HEK293 (cell line): ENCODE measurements at regions not wholly inside any gene's neighbourhood (a gene's known extent, or its start where the extent isn't known, plus 50 kb on each side); places are given as distances from the start of the nearest gene placed in this dataset.

Source experiments
- CTCF ChIA-PET: fragments of 350-600 bp; formaldehyde crosslinking; extraction: SDS; loops from one replicate; lab custom pipeline; 2021; ENCODE audit warnings: antibody characterized with exemption; lab: Yijun Ruan, JAX
- POLR2A ChIA-PET: fragments of 300-600 bp; formaldehyde crosslinking; extraction: SDS; loops from one replicate; lab custom pipeline; 2020; ENCODE audit warnings: antibody characterized with exemption, inconsistent platforms; lab: Yijun Ruan, JAX
- H3K27ac ChIP-seq: fragments of 200-500 bp; sonication (Bioruptor generic); 2 replicates; pipeline ENCODE4 v1.5.1; 2014; ENCODE audit warnings: low read depth, low read length, control low read depth, inconsistent platforms; ENCODE audit errors: extremely low read depth
- H3K36me3 ChIP-seq, 2 experiments: fragments of 200-500 bp in 1 of 2; sonication (Bioruptor generic) in 1 of 2; 1 replicate in 1 of 2; 2 replicates in 1 of 2; pipeline ENCODE4 v1.5.1; 2014 to 2017; ENCODE audit warnings: inconsistent platforms in 2 of 2, low read length in 2 of 2; ENCODE audit not compliant: control insufficient read depth in 2 of 2, insufficient read depth in 1 of 2
- H3K4me1 ChIP-seq: fragments of 200-500 bp; sonication (Bioruptor generic); 2 replicates; pipeline ENCODE4 v1.5.1; 2014; ENCODE audit warnings: mild to moderate bottlenecking, low read length, inconsistent platforms; ENCODE audit not compliant: control insufficient read depth, insufficient read depth
- H3K4me3 ChIP-seq: 2 replicates; pipeline ENCODE4 v1.5.1; 2011; ENCODE audit warnings: low read depth, mild to moderate bottlenecking, control low read depth, low read length, moderate library complexity
- H3K9me3 ChIP-seq: fragments of 200-500 bp; sonication (Bioruptor generic); 2 replicates; pipeline ENCODE4 v1.5.1; 2014; ENCODE audit warnings: low read depth, low read length, inconsistent platforms; ENCODE audit not compliant: control insufficient read depth, insufficient read depth
- BCL11B ChIP-seq: fragments of 450-650 bp; formaldehyde crosslinking; IDR thresholded peaks from 2 replicates; pipeline ENCODE4 v1.5.1; 2016; ENCODE audit warnings: low read depth, missing biosample characterization, missing genetic modification characterization
- FEZF1 ChIP-seq: fragments of 450-650 bp; formaldehyde crosslinking; IDR thresholded peaks from 2 replicates; pipeline ENCODE4 v1.5.1; 2016; ENCODE audit warnings: missing biosample characterization, missing genetic modification characterization
- PRDM1 ChIP-seq: fragments of 450-650 bp; formaldehyde crosslinking; IDR thresholded peaks from 2 replicates; pipeline ENCODE4; 2016; ENCODE audit warnings: missing biosample characterization, missing genetic modification characterization
- REST ChIP-seq: fragments of 450-650 bp; formaldehyde crosslinking; IDR thresholded peaks from 2 replicates; pipeline ENCODE4 v1.5.1; 2016; ENCODE audit warnings: missing biosample characterization, missing genetic modification characterization
- TCF7L2 ChIP-seq: IDR thresholded peaks from 2 replicates; pipeline ENCODE4 v1.6.1; 2011; ENCODE audit warnings: low read depth, mild to moderate bottlenecking, inconsistent platforms, low read length, moderate library complexity, borderline replicate concordance
- ZBTB10 ChIP-seq: fragments of 450-650 bp; formaldehyde crosslinking; IDR thresholded peaks from 2 replicates; pipeline ENCODE4 v1.5.1; 2016; ENCODE audit warnings: missing biosample characterization, missing genetic modification characterization
- ZBTB20 ChIP-seq: fragments of 450-650 bp; formaldehyde crosslinking; IDR thresholded peaks from 2 replicates; pipeline ENCODE4 v1.5.1; 2016; ENCODE audit warnings: missing biosample characterization, missing genetic modification characterization
- ZBTB6 ChIP-seq: fragments of 450-650 bp; formaldehyde crosslinking; IDR thresholded peaks from 2 replicates; pipeline ENCODE4 v1.5.1; 2017; ENCODE audit warnings: missing biosample characterization, missing genetic modification characterization
- ZNF16 ChIP-seq: fragments of 450-650 bp; formaldehyde crosslinking; IDR thresholded peaks from 2 replicates; pipeline ENCODE4 v1.5.1; 2016; ENCODE audit warnings: low read depth, missing biosample characterization, missing genetic modification characterization
- ZNF174 ChIP-seq: fragments of 450-650 bp; formaldehyde crosslinking; IDR thresholded peaks from 2 replicates; pipeline ENCODE4 v1.5.0; 2017; ENCODE audit warnings: missing biosample characterization, mild to moderate bottlenecking, missing genetic modification characterization
- ZNF175 ChIP-seq: fragments of 450-650 bp; formaldehyde crosslinking; IDR thresholded peaks from 2 replicates; pipeline ENCODE4 v1.5.1; 2016; ENCODE audit warnings: missing biosample characterization, missing genetic modification characterization
- ZNF19 ChIP-seq: fragments of 450-650 bp; formaldehyde crosslinking; IDR thresholded peaks from 2 replicates; pipeline ENCODE4; 2016; ENCODE audit warnings: missing biosample characterization, missing genetic modification characterization, low read depth
- ZNF266 ChIP-seq: fragments of 450-650 bp; formaldehyde crosslinking; IDR thresholded peaks from 2 replicates; pipeline ENCODE4 v1.5.1; 2016; ENCODE audit warnings: missing biosample characterization, missing genetic modification characterization, low read depth
- ZNF280D ChIP-seq: fragments of 450-650 bp; formaldehyde crosslinking; IDR thresholded peaks from 2 replicates; pipeline ENCODE4 v1.5.1; 2016; ENCODE audit warnings: missing biosample characterization, missing genetic modification characterization
- ZNF416 ChIP-seq: fragments of 450-650 bp; formaldehyde crosslinking; IDR thresholded peaks from 2 replicates; pipeline ENCODE4 v1.5.1; 2016; ENCODE audit warnings: missing biosample characterization, missing genetic modification characterization
- ZNF433 ChIP-seq: fragments of 450-650 bp; formaldehyde crosslinking; IDR thresholded peaks from 2 replicates; pipeline ENCODE4 v1.5.1; 2016; ENCODE audit warnings: missing biosample characterization, missing genetic modification characterization, low read depth
- ZNF561 ChIP-seq: fragments of 450-650 bp; IDR thresholded peaks from 2 replicates; pipeline ENCODE4 v1.5.1; 2018; ENCODE audit warnings: missing biosample characterization, missing genetic modification characterization, borderline replicate concordance
- ZNF623 ChIP-seq: fragments of 450-650 bp; formaldehyde crosslinking; IDR thresholded peaks from 2 replicates; pipeline ENCODE4 v1.5.1; 2016; ENCODE audit warnings: missing biosample characterization, missing genetic modification characterization
- ZSCAN16 ChIP-seq: fragments of 450-650 bp; formaldehyde crosslinking; IDR thresholded peaks from 2 replicates; pipeline ENCODE4 v1.5.1; 2016; ENCODE audit warnings: missing biosample characterization, missing genetic modification characterization

- Histone ChIP-seq H3K27ac (no peak overlapping the region), H3K9me3 (no peaks in the 10 kb centered on the region), H3K4me3 (no peak overlapping the region), H3K4me1 (no peaks in the 10 kb centered on the region), H3K36me3 (no peaks in the 10 kb centered on the region)
- ChIA-PET POLR2A (no interaction called here), CTCF (no interaction called here)
- TF ChIP-seq FEZF1 (tag by site-specific recombination) (no peak), REST (no peak), ZNF433 (tag by site-specific recombination) (no peak), TCF7L2 (no peak), ZBTB6 (tag by site-specific recombination) (no peak), ZBTB10 (tag by site-specific recombination) (no peak), ZSCAN16 (no peak), ZNF175 (tag by site-specific recombination) (no peak), BCL11B (tag by site-specific recombination) (no peak), ZNF561 (tag by site-specific recombination) (no peak), ZNF416 (no peak), ZNF280D (tag by site-specific recombination) (no peak), ZNF623 (tag by site-specific recombination) (no peak), ZNF174 (tag by site-specific recombination) (no peak), PRDM1 (tag by site-specific recombination) (no peak), ZNF266 (tag by site-specific recombination) (no peak), ZNF19 (tag by site-specific recombination) (no peak), ZNF16 (tag by site-specific recombination) (no peak), ZBTB20 (no peak)
These were observed 59.9 kb upstream of the ARRDC3 start for GRCh38 chr5:91443023-91443422.
